ENCODE measurements at regions not wholly inside any gene's neighbourhood (a gene's known extent, or its start where the extent isn't known, plus 50 kb on each side); places are given as distances from the start of the nearest gene placed in this dataset.

DNA sequence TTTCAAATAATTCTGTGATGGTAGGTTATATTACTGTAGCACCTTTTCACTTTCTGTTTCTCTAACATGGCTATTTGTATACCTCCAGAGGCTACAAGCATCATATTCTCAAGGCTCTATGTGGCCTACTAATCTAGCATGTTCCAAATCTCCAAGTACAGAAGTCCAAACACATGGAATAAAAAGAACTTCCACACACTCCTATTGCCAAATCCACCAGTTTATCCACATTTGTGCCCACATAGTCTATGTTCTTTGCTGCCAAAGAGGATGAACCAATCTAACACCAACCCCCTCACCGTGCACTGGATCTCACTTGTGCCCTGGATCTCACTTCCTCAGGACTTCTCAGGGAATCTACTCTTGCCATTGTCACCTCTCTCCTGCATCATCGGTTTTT, 247.3 kb upstream of the RBBP8 start:
- no peak for TF ChIP-seq POLR2A (IDR thresholded peaks at IDR 0.05; ENCODE audit: low read length)
- TF ChIP-seq GATA1 (IDR thresholded peaks at IDR 0.05; ENCODE audit: low read depth, low read length), result no peak

Data from erythroblast (primary cell).